Thymus (tissue), 11 donors: ENCODE measurements at regions not wholly inside any gene's neighbourhood (a gene's known extent, or its start where the extent isn't known, plus 50 kb on each side); places are given as distances from the start of the nearest gene placed in this dataset.

Source experiments
- DNase-seq, 9 donors: peaks; one replicate each; pipeline ENCODE4 v3.0.0-alpha.2; 2013; ENCODE audit warnings: low spot score in 9 of 9, low read depth in 6 of 9, missing footprints in 1 of 9
- H3K27ac ChIP-seq, 2 donors: one replicate each; pipeline ENCODE4 v1.5.1; 2013; ENCODE audit warnings: control low read depth in 1 of 2, low read depth in 1 of 2, low read length in 1 of 2, mild to moderate bottlenecking in 1 of 2, moderate library complexity in 1 of 2
- H3K27me3 ChIP-seq, 2 donors: one replicate each; pipeline ENCODE4 v1.5.1; 2013; ENCODE audit warnings: low read length in 1 of 2; ENCODE audit not compliant: control insufficient read depth in 2 of 2, insufficient read depth in 1 of 2
- H3K36me3 ChIP-seq, 2 donors: one replicate each; pipeline ENCODE4 v1.5.1; 2013; ENCODE audit warnings: low read length in 1 of 2, mild to moderate bottlenecking in 1 of 2, moderate library complexity in 1 of 2; ENCODE audit not compliant: control insufficient read depth in 2 of 2, insufficient read depth in 2 of 2
- H3K4me1 ChIP-seq, 2 donors: one replicate each; pipeline ENCODE4 v1.5.1; 2013; ENCODE audit warnings: low read length in 2 of 2; ENCODE audit not compliant: control insufficient read depth in 2 of 2, insufficient read depth in 2 of 2
- H3K4me3 ChIP-seq, 2 donors: one replicate each; pipeline ENCODE4 v1.5.1; 2013; ENCODE audit warnings: low read length in 2 of 2, control low read depth in 1 of 2, mild to moderate bottlenecking in 1 of 2
- H3K9me3 ChIP-seq, 2 donors: one replicate each; pipeline ENCODE4 v1.5.1; 2013; ENCODE audit warnings: low read length in 1 of 2, mild to moderate bottlenecking in 1 of 2; ENCODE audit not compliant: control insufficient read depth in 2 of 2, insufficient read depth in 1 of 2
- WGBS: extraction: QIAGEN DNeasy Blood & Tissue Kit; methylation state at CpG from one replicate; pipeline ENCODE4 v1.1.7; 2013; 5-methylcytosine and 5-hydroxymethylcytosine counted together
- donor health status: healthy.

- Histone ChIP-seq H3K9me3 (no peaks in the 10 kb centered on the region), H3K4me1 (peaks cover 0 to 6% of the 10 kb centered on the region in 2 donors), H3K27me3 (no peaks in the 10 kb centered on the region), H3K27ac (no peak overlapping the region), H3K4me3 (no peak overlapping the region), H3K36me3 (peaks cover 0 to 2% of the 10 kb centered on the region in 2 donors)
- 97% methylated on average over 1 of the region's 1 CpG for WGBS
- no peak for DNase-seq
These were observed 536.0 kb upstream of the TBL1XR1 start for GRCh38 chr3:177733233-177733632.

- H3K36me3 ChIP-seq, result peaks cover 0 to 2% of the 10 kb centered on the region in 2 donors
- DNase-seq, result no peak
- H3K27me3 ChIP-seq, result no peaks in the 10 kb centered on the region
- H3K4me1 ChIP-seq, result peaks cover 0 to 6% of the 10 kb centered on the region in 2 donors
- H3K27ac ChIP-seq, result no peak overlapping the region
- H3K9me3 ChIP-seq, result no peaks in the 10 kb centered on the region
- H3K4me3 ChIP-seq, result no peak overlapping the region
- 94% methylated on average over 2 of the region's 2 CpGs for WGBS
These were observed 536.7 kb upstream of the TBL1XR1 start for GRCh38 chr3:177733936-177734335.

GRCh38 chr3:177735431-177735830 lies 538.1 kb upstream of the TBL1XR1 start:
- no peaks in the 10 kb centered on the region for H3K9me3 ChIP-seq
- peaks cover 0 to 2% of the 10 kb centered on the region in 2 donors for H3K36me3 ChIP-seq
- no peaks in the 10 kb centered on the region for H3K27me3 ChIP-seq
- no peak overlapping the region for H3K4me3 ChIP-seq
- no peak for DNase-seq
- no peak overlapping the region for H3K27ac ChIP-seq
- H3K4me1 ChIP-seq, result no peaks in the 10 kb centered on the region
- 95% methylated on average over 2 of the region's 2 CpGs for WGBS

- no peak overlapping the region for H3K27ac ChIP-seq
- DNase-seq, result no peak
- no peaks in the 10 kb centered on the region for H3K9me3 ChIP-seq
- H3K36me3 ChIP-seq, result no peaks in the 10 kb centered on the region
- 98% methylated on average over 5 of the region's 5 CpGs for WGBS
- no peak overlapping the region for H3K4me3 ChIP-seq
- H3K27me3 ChIP-seq, result no peaks in the 10 kb centered on the region
- peaks cover 12 to 14% of the 10 kb centered on the region in 2 donors for H3K4me1 ChIP-seq
These were observed 542.2 kb upstream of the TBL1XR1 start for GRCh38 chr3:177739461-177739860.

GRCh38 chr3:177740254-177740653 lies 543.0 kb upstream of the TBL1XR1 start:
- Histone ChIP-seq H3K4me3 (no peak overlapping the region), H3K27ac (no peak overlapping the region), H3K4me1 (peaks cover 12 to 14% of the 10 kb centered on the region in 2 donors), H3K27me3 (no peaks in the 10 kb centered on the region), H3K9me3 (no peaks in the 10 kb centered on the region), H3K36me3 (no peaks in the 10 kb centered on the region)
- 97% methylated on average over 3 of the region's 3 CpGs for WGBS
- no peak for DNase-seq

- H3K9me3 ChIP-seq, result no peaks in the 10 kb centered on the region
- no peak for DNase-seq
- 93% methylated on average over 4 of the region's 4 CpGs for WGBS
- H3K4me3 ChIP-seq, result no peak overlapping the region
- no peaks in the 10 kb centered on the region for H3K27me3 ChIP-seq
- H3K4me1 ChIP-seq, result peaks cover 12 to 14% of the 10 kb centered on the region in 2 donors
- no peaks in the 10 kb centered on the region for H3K36me3 ChIP-seq
- H3K27ac ChIP-seq, result no peak overlapping the region
These were observed 545.0 kb upstream of the TBL1XR1 start for GRCh38 chr3:177742273-177742672.

- no peak overlapping the region for H3K4me3 ChIP-seq
- H3K36me3 ChIP-seq, result no peaks in the 10 kb centered on the region
- H3K9me3 ChIP-seq, result no peaks in the 10 kb centered on the region
- peaks cover 12 to 17% of the 10 kb centered on the region in 2 donors for H3K4me1 ChIP-seq
- H3K27me3 ChIP-seq, result no peaks in the 10 kb centered on the region
- peak overlapping the region in 1 of 2 donors; percentile 55 for H3K27ac ChIP-seq
- peak in 4 of 9 donors; percentile 38 to 66 (median 49) for DNase-seq
- 71% methylated on average over 3 of the region's 3 CpGs for WGBS
These were observed 546.0 kb upstream of the TBL1XR1 start for GRCh38 chr3:177743173-177743890.

GRCh38 chr3:177744873-177745606 lies 547.8 kb upstream of the TBL1XR1 start:
- no peak overlapping the region for H3K27ac ChIP-seq
- no peaks in the 10 kb centered on the region for H3K9me3 ChIP-seq
- H3K4me1 ChIP-seq, result peaks cover 12 to 17% of the 10 kb centered on the region in 2 donors
- H3K4me3 ChIP-seq, result no peak overlapping the region
- 83% methylated on average over 6 of the region's 6 CpGs for WGBS
- no peak for DNase-seq
- H3K27me3 ChIP-seq, result no peaks in the 10 kb centered on the region
- no peaks in the 10 kb centered on the region for H3K36me3 ChIP-seq

GRCh38 chr3:177745607-177746005 lies 548.3 kb upstream of the TBL1XR1 start:
- peaks cover 12 to 17% of the 10 kb centered on the region in 2 donors for H3K4me1 ChIP-seq
- H3K27ac ChIP-seq, result peak overlapping the region in 1 of 2 donors; percentile 46
- no peak overlapping the region for H3K4me3 ChIP-seq
- H3K27me3 ChIP-seq, result no peaks in the 10 kb centered on the region
- no peaks in the 10 kb centered on the region for H3K9me3 ChIP-seq
- WGBS, result 84% methylated on average over 3 of the region's 3 CpGs
- no peak for DNase-seq
- no peaks in the 10 kb centered on the region for H3K36me3 ChIP-seq
